ENCODE measurements at regions not wholly inside any gene's neighbourhood (a gene's known extent, or its start where the extent isn't known, plus 50 kb on each side); places are given as distances from the start of the nearest gene placed in this dataset.
"Not testable (repeated sequence)": the region's sequence is repeated elsewhere in the genome, so short reads cannot be mapped to it uniquely, and the experiment has no call there.

DNA sequence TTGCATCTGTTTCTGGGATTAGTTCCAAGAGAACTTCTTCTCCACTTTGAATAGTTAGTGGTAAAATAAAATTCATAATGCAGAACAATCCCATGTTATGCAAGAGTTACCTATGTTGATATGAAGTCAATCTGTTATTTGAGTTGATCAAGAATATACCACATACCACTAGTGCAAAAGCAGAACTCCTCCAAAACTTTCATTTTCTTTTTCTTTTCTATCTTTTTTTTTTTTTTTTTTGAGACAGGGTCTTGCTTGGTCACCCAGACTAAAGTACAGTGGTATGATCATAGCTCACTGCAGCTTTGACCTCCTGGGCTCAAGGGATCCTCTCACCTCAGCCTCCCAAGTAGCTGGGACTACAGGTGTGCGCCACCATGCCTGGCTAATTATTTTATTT lies 78.8 kb upstream of the UMPS start:
- not testable (repeated sequence) for DNase-seq

DNA sequence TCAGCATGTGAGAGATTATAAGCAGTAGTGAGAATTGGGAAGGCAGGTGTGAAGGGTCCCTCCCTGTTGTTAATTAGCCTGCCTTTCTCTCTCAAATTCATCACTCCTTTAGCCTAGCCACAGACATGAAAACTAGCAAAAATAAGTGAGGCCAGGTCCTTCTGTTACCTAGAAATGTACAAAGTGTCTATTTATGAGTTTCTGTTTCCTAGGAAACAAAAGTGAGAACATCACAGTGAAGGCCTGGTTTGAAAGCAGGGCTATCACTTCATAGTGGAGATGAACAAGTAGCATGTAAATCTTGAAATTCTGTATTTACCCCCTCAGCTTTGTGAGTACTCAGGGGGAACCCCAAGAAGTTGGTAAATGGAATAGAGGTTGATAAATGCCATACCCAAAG lies 78.2 kb upstream of the UMPS start:
- no peak for DNase-seq

DNA sequence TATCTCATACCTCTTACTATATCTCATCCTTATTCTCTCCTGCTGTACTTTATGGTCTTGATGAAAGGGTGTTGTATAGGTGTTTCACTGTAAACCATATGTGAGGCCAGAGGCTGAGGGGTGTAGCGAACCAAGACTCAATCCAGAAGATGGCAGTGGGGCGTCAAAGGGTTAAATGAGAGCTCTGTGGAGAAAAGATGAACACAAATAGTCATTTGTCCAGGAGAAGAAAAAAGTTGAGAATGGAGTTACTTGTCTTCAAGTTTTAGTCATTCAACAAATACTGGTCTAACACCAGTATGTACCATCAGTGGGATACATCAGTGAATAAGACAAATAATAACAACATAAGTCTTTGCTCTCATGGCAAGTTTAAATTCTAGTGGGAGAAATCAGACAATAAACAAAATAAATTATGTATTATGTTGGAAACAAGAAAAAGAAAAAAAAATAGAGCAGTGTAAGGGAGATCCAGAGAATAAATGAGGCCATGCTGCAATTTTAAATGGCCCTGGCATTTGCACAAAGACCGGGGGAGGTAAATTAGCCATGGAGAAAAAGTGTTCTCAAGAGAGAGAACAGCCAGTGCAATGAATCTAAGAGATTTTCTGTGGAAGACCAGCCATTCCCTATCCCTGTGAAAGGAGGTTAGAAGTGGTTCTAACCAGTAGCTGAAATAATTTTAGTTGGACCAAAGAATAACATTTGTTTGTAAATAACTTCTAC lies 77.0 kb upstream of the UMPS start:
- DNase-seq: no peak

- no peak for DNase-seq
Observed at GRCh38 chr3:124653797-124654469, 76.3 kb upstream of the UMPS start.

DNA sequence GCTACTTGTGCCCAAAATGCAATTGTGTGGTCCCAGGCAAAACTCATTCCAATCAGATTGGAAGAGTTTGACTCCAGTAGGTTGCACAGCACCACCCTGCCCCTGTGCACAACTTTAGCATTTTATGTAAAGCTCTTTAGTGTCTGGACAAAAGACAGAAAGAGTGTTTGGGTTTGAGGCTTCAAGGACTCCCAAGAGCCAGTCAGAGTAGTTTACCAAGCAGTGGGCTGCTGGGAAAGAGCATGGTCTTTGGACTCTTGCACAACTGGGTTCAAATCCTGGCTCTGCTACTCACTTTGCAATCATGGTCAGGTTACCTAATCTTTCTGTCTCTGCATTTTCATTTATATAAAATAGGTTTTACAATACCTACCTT lies 75.8 kb upstream of the UMPS start:
- no peak for DNase-seq

DNA sequence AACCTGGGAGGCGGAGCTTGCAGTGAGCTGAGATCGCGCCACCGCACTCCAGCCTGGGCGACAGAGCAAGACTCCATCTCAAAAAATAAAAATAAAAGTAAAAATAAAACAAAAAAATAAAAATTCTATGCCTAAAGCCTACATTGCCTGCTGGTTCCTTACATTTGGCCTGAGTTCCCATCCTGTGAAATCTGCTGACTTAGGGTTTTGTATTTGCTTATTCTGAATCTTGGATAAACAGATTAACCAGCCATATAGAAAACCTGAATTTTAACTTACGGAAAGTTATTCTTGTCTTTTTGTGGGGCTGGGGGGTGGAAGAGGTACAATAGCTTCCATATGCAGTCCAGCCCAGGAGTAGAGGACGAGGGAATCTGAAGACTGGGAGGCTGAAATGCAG lies 73.7 kb upstream of the UMPS start:
- no peak for DNase-seq

- no peak for DNase-seq
Observed at GRCh38 chr3:124657138-124657537, 73.1 kb upstream of the UMPS start.

- DNase-seq: no peak
Observed at GRCh38 chr3:124658270-124658669, 72.0 kb upstream of the UMPS start.

- DNase-seq: no peak
Observed at GRCh38 chr3:124659175-124659574, 71.1 kb upstream of the UMPS start.

DNA sequence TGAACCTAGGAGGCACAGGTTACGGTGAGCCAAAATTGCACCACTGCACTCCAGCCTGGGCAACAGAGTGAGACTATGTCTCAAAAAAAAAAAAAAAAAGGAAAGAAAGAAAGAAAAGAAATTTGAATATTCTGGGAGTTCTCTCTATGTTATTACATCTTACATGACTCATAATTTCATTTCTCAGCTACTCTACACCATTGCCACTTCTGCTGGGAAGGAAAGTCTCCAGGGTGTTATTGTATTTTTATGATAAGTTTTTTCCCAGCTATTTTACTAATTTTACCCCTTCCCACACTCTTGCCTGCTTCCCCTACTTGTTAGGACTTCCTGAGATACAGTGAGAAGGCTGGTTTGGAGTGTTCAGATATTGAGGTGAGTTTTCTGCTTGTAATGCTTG lies 69.7 kb upstream of the UMPS start:
- DNase-seq: no peak

DNA sequence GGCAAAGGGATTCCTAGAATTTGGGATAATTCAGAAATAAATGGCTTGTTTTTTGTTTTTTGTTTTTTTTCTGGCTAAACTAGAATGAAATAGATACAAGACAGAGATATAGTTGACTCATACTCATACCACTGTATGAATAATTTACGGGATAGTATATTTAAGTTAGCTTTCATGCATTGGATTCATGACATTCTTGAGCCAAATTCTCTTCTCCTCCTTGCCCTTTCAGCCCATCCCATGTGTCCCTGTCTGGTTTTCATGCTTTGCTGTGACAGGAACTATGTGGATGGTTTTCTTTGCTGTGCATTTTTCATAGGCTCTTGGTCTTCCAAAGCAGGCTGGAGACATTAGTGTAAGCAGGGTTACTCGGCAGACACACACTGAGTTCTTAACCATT lies 66.6 kb upstream of the UMPS start:
- DNase-seq: no peak

- DNase-seq: no peak
Observed at GRCh38 chr3:124664804-124665203, 65.4 kb upstream of the UMPS start.

DNA sequence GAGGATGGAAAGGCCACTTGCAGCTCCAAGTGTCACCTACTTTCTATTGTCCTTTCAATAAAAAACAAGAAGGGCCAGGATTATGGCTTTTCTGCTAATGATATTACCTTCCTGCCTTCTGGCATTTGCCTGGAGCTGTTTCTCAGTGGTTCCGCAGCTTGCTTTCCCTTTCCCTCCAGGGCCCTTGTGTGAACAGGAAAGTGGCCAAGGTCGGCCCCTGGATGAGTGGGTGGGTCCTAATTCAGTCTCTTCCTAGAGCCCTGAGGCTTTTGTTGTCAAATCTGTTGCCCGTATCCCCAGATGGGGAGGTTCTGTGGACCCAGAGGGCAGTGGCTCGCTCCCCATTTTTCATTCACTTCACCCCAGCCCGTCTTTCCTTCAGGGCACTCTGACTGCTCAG lies 64.2 kb upstream of the UMPS start:
- no peak for DNase-seq

- no peak for DNase-seq
Observed at GRCh38 chr3:124669470-124669869, 60.8 kb upstream of the UMPS start.

GRCh38 chr3:124671106-124671505 lies 59.1 kb upstream of the UMPS start:
- no peak for DNase-seq

- DNase-seq: no peak
Observed at GRCh38 chr3:124674336-124674735, 55.9 kb upstream of the UMPS start.

GRCh38 chr3:124676236-124676635 lies 54.0 kb upstream of the UMPS start:
- DNase-seq: no peak

DNA sequence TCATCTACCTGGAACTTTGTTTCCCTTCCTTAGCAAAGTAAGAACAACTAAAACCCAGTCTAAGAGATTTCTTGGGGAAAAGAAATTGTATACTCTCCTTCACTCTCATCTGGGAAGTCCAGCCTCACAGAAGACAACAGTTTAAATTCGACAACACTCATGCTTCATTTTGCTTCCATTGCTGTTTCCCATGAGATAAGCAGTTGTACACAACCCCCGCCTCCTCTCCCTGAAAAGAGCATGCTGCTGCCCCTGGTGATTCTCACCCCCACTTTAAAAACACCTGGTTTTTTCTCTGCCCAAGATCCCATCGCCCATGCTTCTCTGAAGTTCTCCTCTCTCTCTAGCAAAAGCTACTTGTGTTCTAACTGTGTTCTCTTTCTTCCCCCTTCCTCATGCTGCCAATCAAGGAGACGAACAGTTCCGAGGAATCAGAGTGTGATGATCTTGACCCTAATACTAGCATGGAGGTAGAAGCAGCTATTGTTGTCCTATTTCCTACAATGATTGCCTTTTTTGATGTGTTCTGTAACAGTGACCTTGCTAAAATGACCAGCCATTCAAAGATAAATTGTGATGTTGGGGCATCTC lies 51.1 kb upstream of the UMPS start:
- no peak for DNase-seq
